SK-N-MC (cell line): ENCODE measurements at regions not wholly inside any gene's neighbourhood (a gene's known extent, or its start where the extent isn't known, plus 50 kb on each side); places are given as distances from the start of the nearest gene placed in this dataset.

Experiments
- EZH2 ChIP-seq: fragments of 200-600 bp; sonication (generic); IDR thresholded peaks from one replicate; pipeline ENCODE4 v1.6.1; 2017; ENCODE audit warnings: antibody characterized with exemption
- POLR2AphosphoS5 ChIP-seq: IDR thresholded peaks from 2 replicates; pipeline ENCODE4 v1.6.1; 2012; ENCODE audit warnings: mild to moderate bottlenecking, low read depth, low read length, borderline replicate concordance

DNA sequence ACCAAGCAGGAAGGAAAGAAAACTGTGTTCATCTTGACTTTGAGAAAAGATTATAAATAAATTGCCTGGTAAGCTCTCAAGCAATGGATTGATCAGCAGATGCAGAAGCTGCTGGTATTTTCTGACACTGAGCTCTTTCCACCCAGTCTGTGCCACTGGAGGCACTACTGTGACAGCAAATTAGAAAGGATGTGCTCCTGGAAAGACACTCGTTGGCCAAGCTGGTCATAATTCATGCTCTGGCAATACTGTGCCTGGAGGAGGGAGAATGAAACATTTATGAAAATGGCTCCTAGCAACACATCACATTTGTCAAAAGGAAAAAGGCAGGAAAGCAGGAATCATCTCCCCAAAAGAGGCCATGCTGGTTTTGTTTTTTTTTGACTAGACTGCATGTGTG, 84.2 kb downstream of the CAVIN4 start:
- TF ChIP-seq EZH2 (no peak), POLR2AphosphoS5 (no peak)
